Mesothelial cell of epicardium (in vitro differentiated cells): ENCODE measurements at regions not wholly inside any gene's neighbourhood (a gene's known extent, or its start where the extent isn't known, plus 50 kb on each side); places are given as distances from the start of the nearest gene placed in this dataset.

Experiments
- DNase-seq, 2 experiments: peaks; one replicate each; pipeline ENCODE4 v3.0.0; 2021; ENCODE audit warnings: low spot score in 2 of 2; ENCODE audit not compliant: unreplicated experiment in 2 of 2
- H3K27ac Mint-ChIP-seq: 2 replicates; pipeline ENCODE4 v1.8.0; 2021; ENCODE audit warnings: mixed read lengths
- H3K27me3 Mint-ChIP-seq: 2 replicates; pipeline ENCODE4 v1.8.0; 2021; ENCODE audit warnings: low read depth, mixed read lengths
- H3K36me3 Mint-ChIP-seq: 2 replicates; pipeline ENCODE4 v1.8.0; 2021; ENCODE audit warnings: mixed read lengths
- H3K4me1 Mint-ChIP-seq: 2 replicates; pipeline ENCODE4 v1.8.0; 2021; ENCODE audit warnings: mixed read lengths
- H3K4me3 Mint-ChIP-seq: 2 replicates; pipeline ENCODE4 v1.8.0; 2021; ENCODE audit warnings: mild to moderate bottlenecking, moderate library complexity, mixed read lengths
- H3K9me3 Mint-ChIP-seq: 2 replicates; pipeline ENCODE4 v1.8.0; 2021; ENCODE audit warnings: mixed read lengths
- TF ChIP-seq, protein P1 (sequence below): fragments of 200-600 bp; sonication (generic); IDR thresholded peaks from one replicate; pipeline ENCODE4 v1.5.0; 2021; ENCODE audit warnings: antibody characterized with exemption; ENCODE audit not compliant: unreplicated experiment

DNA sequence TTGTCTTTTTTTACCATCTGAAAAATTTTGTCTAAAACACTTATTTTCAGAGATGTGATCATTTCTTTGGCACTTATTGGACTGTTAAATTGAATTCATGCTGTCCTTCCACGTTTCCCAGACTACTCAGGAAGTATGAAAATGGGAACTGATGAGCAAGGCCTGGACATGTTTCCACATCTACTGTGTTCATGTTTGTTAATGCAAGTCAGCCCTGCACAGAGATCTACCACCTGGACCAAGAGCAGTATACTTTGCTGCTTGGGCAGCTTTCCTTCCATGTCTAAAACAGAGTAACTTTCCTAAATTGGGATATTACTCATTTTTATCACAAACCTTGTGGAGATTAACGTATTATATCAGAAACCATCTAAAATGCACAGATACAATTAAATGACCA, 687.4 kb downstream of the DIAPH3 start:
- Mint-ChIP-seq H3K27me3 (no peaks in the 10 kb centered on the region), H3K36me3 (no peaks in the 10 kb centered on the region), H3K27ac (no peak overlapping the region), H3K4me3 (no peak overlapping the region), H3K9me3 (no peaks in the 10 kb centered on the region), H3K4me1 (peaks cover 35% of the 10 kb centered on the region)
- no peak for DNase-seq
- TF ChIP-seq, protein P1, sequence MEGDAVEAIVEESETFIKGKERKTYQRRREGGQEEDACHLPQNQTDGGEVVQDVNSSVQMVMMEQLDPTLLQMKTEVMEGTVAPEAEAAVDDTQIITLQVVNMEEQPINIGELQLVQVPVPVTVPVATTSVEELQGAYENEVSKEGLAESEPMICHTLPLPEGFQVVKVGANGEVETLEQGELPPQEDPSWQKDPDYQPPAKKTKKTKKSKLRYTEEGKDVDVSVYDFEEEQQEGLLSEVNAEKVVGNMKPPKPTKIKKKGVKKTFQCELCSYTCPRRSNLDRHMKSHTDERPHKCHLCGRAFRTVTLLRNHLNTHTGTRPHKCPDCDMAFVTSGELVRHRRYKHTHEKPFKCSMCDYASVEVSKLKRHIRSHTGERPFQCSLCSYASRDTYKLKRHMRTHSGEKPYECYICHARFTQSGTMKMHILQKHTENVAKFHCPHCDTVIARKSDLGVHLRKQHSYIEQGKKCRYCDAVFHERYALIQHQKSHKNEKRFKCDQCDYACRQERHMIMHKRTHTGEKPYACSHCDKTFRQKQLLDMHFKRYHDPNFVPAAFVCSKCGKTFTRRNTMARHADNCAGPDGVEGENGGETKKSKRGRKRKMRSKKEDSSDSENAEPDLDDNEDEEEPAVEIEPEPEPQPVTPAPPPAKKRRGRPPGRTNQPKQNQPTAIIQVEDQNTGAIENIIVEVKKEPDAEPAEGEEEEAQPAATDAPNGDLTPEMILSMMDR: no peak

DNA sequence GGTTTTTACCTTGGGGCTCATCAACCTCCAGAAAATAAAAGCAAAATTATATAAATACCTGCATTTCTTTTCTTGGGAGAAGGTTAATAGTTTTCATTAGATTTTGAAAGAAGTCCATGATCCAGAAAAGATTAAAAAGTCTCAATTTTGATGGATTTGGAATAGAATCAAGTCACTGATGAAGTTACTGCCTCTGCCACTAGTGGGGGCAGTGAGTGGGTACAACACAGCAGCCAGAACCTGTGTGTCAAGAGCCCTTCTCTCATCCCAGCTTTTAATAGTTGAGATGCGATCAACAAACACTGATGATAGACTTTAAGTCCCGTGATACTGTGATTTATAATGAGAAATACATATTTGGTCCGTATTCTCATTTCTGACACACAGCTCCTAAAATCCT, 686.7 kb downstream of the DIAPH3 start:
- TF ChIP-seq, protein P1: no peak
- H3K4me1 Mint-ChIP-seq: peaks cover 29% of the 10 kb centered on the region
- H3K9me3 Mint-ChIP-seq: no peaks in the 10 kb centered on the region
- no peaks in the 10 kb centered on the region for H3K36me3 Mint-ChIP-seq
- no peak overlapping the region for H3K4me3 Mint-ChIP-seq
- H3K27me3 Mint-ChIP-seq: no peaks in the 10 kb centered on the region
- no peak overlapping the region for H3K27ac Mint-ChIP-seq
- no peak for DNase-seq

DNA sequence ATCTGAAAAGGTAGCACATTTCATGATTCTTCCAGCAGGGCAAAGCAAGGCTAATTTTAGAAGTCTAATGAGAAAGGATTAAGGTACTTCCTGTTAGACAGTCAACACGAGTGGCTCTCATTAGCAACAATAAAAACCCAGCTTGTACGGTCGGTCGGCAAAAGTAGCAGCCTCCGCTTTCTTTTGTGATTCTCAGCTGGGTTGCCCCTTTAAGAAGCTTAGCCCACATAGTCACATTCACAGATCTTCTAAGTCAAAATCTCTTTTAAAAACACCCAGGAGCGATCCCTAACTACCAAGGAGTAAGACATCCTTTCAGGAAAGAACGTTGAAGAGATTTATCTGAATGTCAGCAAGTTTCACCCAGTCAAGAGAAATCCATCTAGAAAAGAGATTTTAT, 684.8 kb downstream of the DIAPH3 start:
- Mint-ChIP-seq H3K27ac (no peak overlapping the region), H3K4me1 (peaks cover 35% of the 10 kb centered on the region), H3K4me3 (no peak overlapping the region), H3K27me3 (no peaks in the 10 kb centered on the region), H3K36me3 (no peaks in the 10 kb centered on the region), H3K9me3 (no peaks in the 10 kb centered on the region)
- TF ChIP-seq, protein P1: no peak
- no peak for DNase-seq

DNA sequence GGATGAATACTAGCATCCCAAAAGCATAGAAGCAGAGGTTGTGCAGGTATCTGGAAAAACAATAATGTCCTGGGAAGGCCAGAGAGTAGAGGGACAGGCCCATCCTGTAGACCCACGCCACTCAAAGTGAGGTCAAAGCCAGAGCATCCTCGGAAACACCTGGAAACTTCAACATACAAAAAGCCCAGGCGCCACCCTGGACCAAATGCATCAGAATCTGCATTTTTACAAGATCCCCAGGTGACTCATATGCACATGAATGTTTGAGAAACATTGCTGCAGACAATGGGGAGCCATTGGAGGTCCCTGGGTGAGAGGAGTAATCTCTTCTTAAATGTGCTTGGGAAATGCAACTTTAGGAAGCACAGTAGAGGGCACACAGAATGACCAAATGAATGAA, 684.1 kb downstream of the DIAPH3 start:
- TF ChIP-seq, protein P1: no peak
- Mint-ChIP-seq H3K27me3 (no peaks in the 10 kb centered on the region), H3K4me1 (peaks cover 36% of the 10 kb centered on the region), H3K27ac (no peak overlapping the region), H3K36me3 (no peaks in the 10 kb centered on the region), H3K4me3 (no peak overlapping the region), H3K9me3 (no peaks in the 10 kb centered on the region)
- DNase-seq: no peak

DNA sequence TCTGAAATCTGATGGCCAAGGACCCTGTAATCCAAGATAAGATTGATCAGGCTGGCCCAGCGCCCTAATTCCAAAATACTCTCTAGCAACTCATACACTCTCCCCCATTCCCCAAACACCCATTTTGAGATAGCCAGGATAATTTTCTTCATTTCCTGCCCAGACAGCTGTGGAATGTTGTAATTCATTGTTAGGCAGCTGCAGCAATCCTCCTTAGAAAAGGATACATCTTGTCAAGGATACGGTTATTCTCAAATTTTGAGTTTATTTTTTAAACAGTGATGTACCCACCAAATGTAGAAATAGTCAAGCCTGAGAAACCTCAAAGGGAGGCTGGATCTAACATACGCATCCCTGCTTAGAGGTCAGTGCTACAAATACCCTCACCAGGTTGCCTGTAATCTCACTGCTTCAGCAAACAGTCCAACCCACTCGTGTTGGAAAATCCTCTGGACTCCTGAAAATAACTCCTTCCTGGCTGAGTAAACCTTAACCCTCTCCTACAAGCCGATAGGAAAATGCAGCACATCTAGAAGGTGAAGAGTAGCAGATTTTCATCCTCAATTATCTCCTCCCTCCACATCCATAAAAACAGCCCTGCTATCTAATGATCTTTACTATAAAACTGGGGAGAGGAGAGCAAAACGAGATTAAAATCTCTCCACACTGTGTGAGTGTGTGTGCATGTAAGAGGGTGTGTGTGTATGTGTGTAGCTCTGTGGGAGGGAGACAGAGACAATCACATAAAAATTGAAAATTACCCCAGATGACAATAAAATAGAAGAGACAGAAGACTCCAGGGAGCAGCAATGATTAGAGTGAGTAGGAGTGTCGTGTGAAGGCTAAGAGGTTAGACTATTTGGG, 683.1 kb downstream of the DIAPH3 start:
- Mint-ChIP-seq H3K36me3 (no peaks in the 10 kb centered on the region), H3K4me3 (no peak overlapping the region), H3K27ac (peak overlapping the region; percentile 7), H3K27me3 (no peaks in the 10 kb centered on the region), H3K4me1 (peaks cover 36% of the 10 kb centered on the region), H3K9me3 (no peaks in the 10 kb centered on the region)
- TF ChIP-seq, protein P1: no peak
- DNase-seq: no peak
